Fibroblast of villous mesenchyme (primary cell): ENCODE measurements at regions not wholly inside any gene's neighbourhood (a gene's known extent, or its start where the extent isn't known, plus 50 kb on each side); places are given as distances from the start of the nearest gene placed in this dataset.

ENCODE experiments used
- DNase-seq: peaks from one replicate; pipeline ENCODE4 v3.0.0-alpha.2; 2010; ENCODE audit warnings: low read depth
- H3K4me3 ChIP-seq: 2 replicates; pipeline ENCODE4 v1.5.1; 2011; ENCODE audit warnings: low read depth, mild to moderate bottlenecking, low read length
- CTCF ChIP-seq: IDR thresholded peaks from 2 replicates; pipeline ENCODE4 v1.5.1; 2012; ENCODE audit warnings: low read depth, mild to moderate bottlenecking, low read length; ENCODE audit not compliant: insufficient read depth

- no peak for DNase-seq
- no peak for TF ChIP-seq CTCF
- H3K4me3 ChIP-seq, result no peak overlapping the region
Observed at GRCh38 chr4:58617226-58617625, 1507.0 kb upstream of the IGFBP7 start.

DNA sequence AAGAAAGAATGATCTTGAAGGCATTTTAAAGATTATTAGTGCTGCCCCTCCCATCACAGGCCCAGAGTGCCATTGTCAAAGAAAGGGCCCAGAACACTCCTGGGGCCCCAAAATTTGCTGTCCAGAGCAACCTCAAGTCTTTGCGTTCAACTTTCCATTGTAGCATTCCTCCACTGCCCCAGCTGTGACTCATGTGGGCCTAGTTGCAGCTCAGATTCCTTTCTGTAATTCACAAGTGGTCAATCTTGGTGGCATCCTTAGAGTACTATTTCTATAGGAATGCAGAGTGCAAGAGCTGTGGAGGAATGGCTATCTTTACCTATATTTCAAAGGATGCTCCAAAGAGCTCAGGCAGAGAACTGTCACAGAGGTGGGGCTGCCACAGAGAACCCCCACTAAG lies 1500.8 kb upstream of the IGFBP7 start:
- TF ChIP-seq CTCF, result no peak
- no peak for DNase-seq
- no peak overlapping the region for H3K4me3 ChIP-seq

GRCh38 chr4:58606303-58606702 lies 1496.1 kb upstream of the IGFBP7 start:
- DNase-seq, result no peak
- no peak overlapping the region for H3K4me3 ChIP-seq
- no peak for TF ChIP-seq CTCF

GRCh38 chr4:58603951-58604350 lies 1493.8 kb upstream of the IGFBP7 start:
- H3K4me3 ChIP-seq, result no peak overlapping the region
- TF ChIP-seq CTCF, result no peak

DNA sequence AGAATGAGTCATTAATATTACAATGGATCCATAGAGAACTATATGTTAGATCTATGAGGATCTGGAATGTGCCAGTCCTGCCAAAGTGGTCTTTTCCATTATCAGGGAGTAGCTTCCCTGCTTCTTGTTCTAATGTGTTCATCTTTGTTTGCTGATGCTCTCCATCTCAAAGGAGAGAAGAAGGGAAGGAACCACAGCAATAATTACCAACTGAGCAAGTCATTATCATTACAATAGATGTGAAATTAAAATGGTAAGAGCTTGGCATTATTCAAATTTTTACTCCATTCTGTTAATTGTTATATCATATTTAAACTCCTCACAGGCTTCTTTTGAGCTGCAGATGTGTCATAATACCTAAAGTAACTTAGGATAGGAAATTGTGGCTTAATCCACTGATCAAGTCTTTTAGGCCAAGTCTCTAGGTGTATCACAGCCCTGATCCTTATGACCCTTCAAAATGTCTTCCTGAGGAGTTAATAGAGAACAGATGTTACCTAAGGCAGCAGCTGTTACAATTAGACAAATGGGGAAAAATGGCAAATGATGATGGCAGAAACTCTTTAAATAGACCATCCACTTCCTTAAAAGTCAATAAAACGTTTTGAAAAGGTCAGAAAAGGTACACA lies 1492.7 kb upstream of the IGFBP7 start:
- TF ChIP-seq CTCF, result no peak
- DNase-seq, result no peak
- H3K4me3 ChIP-seq, result no peak overlapping the region

More at GRCh38 chr4:58603951-58604350, 1493.8 kb upstream of the IGFBP7 start:
- DNase-seq, result no peak

GRCh38 chr4:58602022-58602421 lies 1491.8 kb upstream of the IGFBP7 start:
- no peak for DNase-seq
- no peak overlapping the region for H3K4me3 ChIP-seq
- TF ChIP-seq CTCF, result no peak

- no peak for DNase-seq
- H3K4me3 ChIP-seq, result no peak overlapping the region
- TF ChIP-seq CTCF, result no peak
Observed at GRCh38 chr4:58600290-58600689, 1490.1 kb upstream of the IGFBP7 start.
